GM12891 (cell line): ENCODE measurements at regions not wholly inside any gene's neighbourhood (a gene's known extent, or its start where the extent isn't known, plus 50 kb on each side); places are given as distances from the start of the nearest gene placed in this dataset.
"Not testable (repeated sequence)": the region's sequence is repeated elsewhere in the genome, so short reads cannot be mapped to it uniquely, and the experiment has no call there.

Source experiments
- POLR2A ChIP-seq: IDR thresholded peaks from 2 replicates; pipeline ENCODE4 v1.6.1; 2011; ENCODE audit warnings: low read depth, low read length, control low read depth
- POLR2AphosphoS5 ChIP-seq: IDR thresholded peaks from 2 replicates; pipeline ENCODE4 v1.6.1; 2011; ENCODE audit warnings: low read depth, low read length, control low read depth
- TAF1 ChIP-seq: IDR thresholded peaks from 2 replicates; pipeline ENCODE4 v1.6.1; 2011; ENCODE audit warnings: low read depth, low read length, control low read depth

DNA sequence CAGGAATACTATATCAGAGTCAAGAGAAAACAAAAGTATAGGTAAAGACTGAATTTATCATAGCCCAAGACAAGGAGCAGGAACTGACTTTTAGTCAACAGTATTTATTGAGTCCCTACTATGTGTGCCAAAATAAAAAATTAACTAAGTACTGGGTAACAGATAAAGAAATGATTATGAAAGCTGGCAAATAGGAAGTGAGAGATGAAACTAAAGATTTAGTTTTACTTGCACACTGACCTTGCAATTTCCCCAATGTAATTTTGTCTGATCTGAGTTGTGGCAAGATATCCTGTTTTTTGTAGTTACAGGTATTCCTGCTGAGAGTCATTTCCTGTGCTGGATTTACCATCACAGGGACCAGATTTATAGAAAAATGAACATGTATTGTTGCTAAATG is 518.9 kb upstream of the TGIF2LX start:
- not testable (repeated sequence) for TF ChIP-seq POLR2A, POLR2AphosphoS5, TAF1
